ENCODE measurements at regions not wholly inside any gene's neighbourhood (a gene's known extent, or its start where the extent isn't known, plus 50 kb on each side); places are given as distances from the start of the nearest gene placed in this dataset.

DNA sequence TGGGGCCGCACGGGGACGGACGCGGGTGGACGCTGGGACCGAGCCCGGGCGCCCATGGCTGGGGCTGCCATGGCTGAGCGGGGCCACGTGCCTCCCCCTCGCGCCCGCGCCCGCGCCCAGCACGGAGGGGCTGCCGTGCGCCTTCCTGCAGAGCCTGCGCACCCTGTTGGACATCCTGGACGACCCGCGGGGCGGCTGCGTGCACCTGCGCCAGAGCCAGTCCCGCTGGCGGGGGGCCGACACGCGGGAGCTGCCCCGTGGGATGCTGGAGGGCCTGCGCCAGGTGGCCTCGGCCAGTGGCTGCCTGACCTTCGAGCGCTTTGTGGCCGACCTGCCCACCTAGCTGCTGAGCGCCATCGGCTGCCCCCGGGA, 72.5 kb upstream of the KCTD7 start:
- TF ChIP-seq RCOR1 (IDR thresholded peaks at IDR 0.05; ENCODE audit: insufficient replicate concordance, low read length) (no peak), MAZ (IDR thresholded peaks at IDR 0.05; ENCODE audit: borderline replicate concordance, low read depth, low read length) (no peak), RAD21 (IDR thresholded peaks at IDR 0.05; ENCODE audit: low read length) (no peak), MAFK (IDR thresholded peaks at IDR 0.05; ENCODE audit: low read depth, low read length) (no peak)
- TF ChIP-seq, protein P1, sequence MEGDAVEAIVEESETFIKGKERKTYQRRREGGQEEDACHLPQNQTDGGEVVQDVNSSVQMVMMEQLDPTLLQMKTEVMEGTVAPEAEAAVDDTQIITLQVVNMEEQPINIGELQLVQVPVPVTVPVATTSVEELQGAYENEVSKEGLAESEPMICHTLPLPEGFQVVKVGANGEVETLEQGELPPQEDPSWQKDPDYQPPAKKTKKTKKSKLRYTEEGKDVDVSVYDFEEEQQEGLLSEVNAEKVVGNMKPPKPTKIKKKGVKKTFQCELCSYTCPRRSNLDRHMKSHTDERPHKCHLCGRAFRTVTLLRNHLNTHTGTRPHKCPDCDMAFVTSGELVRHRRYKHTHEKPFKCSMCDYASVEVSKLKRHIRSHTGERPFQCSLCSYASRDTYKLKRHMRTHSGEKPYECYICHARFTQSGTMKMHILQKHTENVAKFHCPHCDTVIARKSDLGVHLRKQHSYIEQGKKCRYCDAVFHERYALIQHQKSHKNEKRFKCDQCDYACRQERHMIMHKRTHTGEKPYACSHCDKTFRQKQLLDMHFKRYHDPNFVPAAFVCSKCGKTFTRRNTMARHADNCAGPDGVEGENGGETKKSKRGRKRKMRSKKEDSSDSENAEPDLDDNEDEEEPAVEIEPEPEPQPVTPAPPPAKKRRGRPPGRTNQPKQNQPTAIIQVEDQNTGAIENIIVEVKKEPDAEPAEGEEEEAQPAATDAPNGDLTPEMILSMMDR (conservative IDR thresholded peaks at IDR 0.05; ENCODE audit: low read depth, low read length), result no peak
